RPMI8226 (cell line): ENCODE measurements at regions not wholly inside any gene's neighbourhood (a gene's known extent, or its start where the extent isn't known, plus 50 kb on each side); places are given as distances from the start of the nearest gene placed in this dataset.
"Not testable (repeated sequence)": the region's sequence is repeated elsewhere in the genome, so short reads cannot be mapped to it uniquely, and the experiment has no call there.

Experiments used
- DNase-seq: peaks from one replicate; pipeline ENCODE4 v3.0.0-alpha.2; 2015

- no peak for DNase-seq
Observed at GRCh38 chr10:58066126-58066525, 201.6 kb downstream of the IPMK start.

GRCh38 chr10:58065529-58065815, 202.2 kb downstream of the IPMK start:
- no peak for DNase-seq

GRCh38 chr10:58064714-58065528, 202.8 kb downstream of the IPMK start:
- peak; percentile 41 for DNase-seq

- DNase-seq = no peak
Observed at GRCh38 chr10:58063861-58064480, 203.7 kb downstream of the IPMK start.

GRCh38 chr10:58058683-58059082, 209.0 kb downstream of the IPMK start:
- DNase-seq = not testable (repeated sequence)

GRCh38 chr10:58054881-58055280, 212.8 kb downstream of the IPMK start:
- no peak for DNase-seq

GRCh38 chr10:58052772-58053171, 214.9 kb downstream of the IPMK start:
- no peak for DNase-seq

GRCh38 chr10:58050575-58050974, 217.1 kb downstream of the IPMK start:
- DNase-seq = no peak

GRCh38 chr10:58048936-58049335, 218.8 kb downstream of the IPMK start:
- DNase-seq = no peak

- DNase-seq = no peak
Observed at GRCh38 chr10:58044072-58044471, 223.6 kb downstream of the IPMK start.

GRCh38 chr10:58041901-58042300, 225.8 kb downstream of the IPMK start:
- DNase-seq = no peak

- no peak for DNase-seq
Observed at GRCh38 chr10:58030208-58030607, 237.5 kb downstream of the IPMK start.

- DNase-seq = no peak
Observed at GRCh38 chr10:58028597-58029366, 238.9 kb downstream of the IPMK start.

- no peak for DNase-seq
Observed at GRCh38 chr10:58027426-58027825, 240.3 kb downstream of the IPMK start.

GRCh38 chr10:58026036-58026435, 241.7 kb downstream of the IPMK start:
- no peak for DNase-seq

- no peak for DNase-seq
Observed at GRCh38 chr10:58023341-58024073, 244.2 kb downstream of the IPMK start.

- DNase-seq = no peak
Observed at GRCh38 chr10:58019863-58020537, 247.7 kb downstream of the IPMK start.

- no peak for DNase-seq
Observed at GRCh38 chr10:58017719-58018367, 249.9 kb downstream of the IPMK start.

GRCh38 chr10:58016614-58017013, 251.1 kb downstream of the IPMK start:
- DNase-seq = no peak

GRCh38 chr10:58014436-58014835, 253.3 kb downstream of the IPMK start:
- no peak for DNase-seq

GRCh38 chr10:58013406-58013805, 254.3 kb downstream of the IPMK start:
- DNase-seq = no peak

- DNase-seq = no peak
Observed at GRCh38 chr10:58010073-58010702, 257.5 kb downstream of the IPMK start.
